Stimulated activated CD4-positive, alpha-beta T cell treated with anti-CD3 and anti-CD28 coated beads, Interleukin-4, amount 100 ng/mL, for 48 hours (primary cell): ENCODE measurements at regions not wholly inside any gene's neighbourhood (a gene's known extent, or its start where the extent isn't known, plus 50 kb on each side); places are given as distances from the start of the nearest gene placed in this dataset.
A peak's percentile ranks its signal among the peaks of the same experiment; 100 is the strongest.
"Not testable (repeated sequence)": the region's sequence is repeated elsewhere in the genome, so short reads cannot be mapped to it uniquely, and the experiment has no call there.

Source experiments
- DNase-seq, 2 donors: peaks; one replicate each; pipeline ENCODE4 v3.0.0-alpha.2; 2020; ENCODE audit warnings: low read depth in 2 of 2

DNA sequence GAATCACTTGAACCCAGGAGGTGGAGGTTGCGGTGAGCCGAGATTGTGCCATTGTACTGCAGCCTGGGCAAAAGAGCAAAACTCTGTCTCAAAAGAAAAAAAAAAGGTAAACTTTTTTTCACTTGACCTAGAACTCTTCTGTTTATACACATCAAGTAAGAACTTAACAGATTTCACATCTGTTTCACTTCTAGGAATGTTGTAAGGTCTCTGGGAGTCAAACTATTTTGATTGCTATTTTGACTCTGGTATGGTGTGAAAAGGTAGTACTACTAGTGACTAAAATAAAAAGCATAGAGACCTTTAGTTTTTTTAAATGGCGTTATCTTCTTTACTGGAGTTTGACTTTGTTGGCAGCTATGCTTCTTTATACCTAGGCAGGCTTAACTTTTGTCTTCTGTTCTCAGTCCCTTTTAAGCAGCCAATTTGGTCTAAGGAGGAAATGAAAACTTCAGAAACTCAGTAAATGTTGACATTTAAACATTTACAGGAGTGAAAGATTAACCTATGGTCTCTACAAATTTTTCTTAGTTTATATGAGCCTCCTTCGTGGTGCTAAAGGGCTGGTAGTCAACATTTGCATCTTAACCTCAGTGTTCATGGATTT is 84.7 kb downstream of the METTL2B start:
- not testable (repeated sequence) for DNase-seq

DNA sequence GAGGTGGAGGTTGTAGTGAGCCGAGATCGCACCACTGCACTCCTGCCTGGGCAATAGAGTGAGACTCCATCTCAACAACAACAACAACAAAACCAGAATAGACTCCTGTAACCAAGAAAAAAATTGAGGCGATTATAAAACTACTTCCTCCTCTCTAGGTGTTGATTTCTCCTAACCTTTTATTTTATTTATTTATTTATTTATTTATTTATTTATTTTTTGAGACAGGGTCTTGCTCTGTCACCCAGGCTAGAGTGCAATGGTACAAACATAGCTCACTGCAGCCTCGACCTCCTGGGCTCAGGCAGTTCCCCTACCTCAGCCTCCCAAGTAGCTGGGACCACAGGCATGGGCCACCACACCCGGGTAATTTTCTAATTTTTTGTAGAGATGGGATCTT is 86.2 kb downstream of the METTL2B start:
- DNase-seq: not testable (repeated sequence)

DNA sequence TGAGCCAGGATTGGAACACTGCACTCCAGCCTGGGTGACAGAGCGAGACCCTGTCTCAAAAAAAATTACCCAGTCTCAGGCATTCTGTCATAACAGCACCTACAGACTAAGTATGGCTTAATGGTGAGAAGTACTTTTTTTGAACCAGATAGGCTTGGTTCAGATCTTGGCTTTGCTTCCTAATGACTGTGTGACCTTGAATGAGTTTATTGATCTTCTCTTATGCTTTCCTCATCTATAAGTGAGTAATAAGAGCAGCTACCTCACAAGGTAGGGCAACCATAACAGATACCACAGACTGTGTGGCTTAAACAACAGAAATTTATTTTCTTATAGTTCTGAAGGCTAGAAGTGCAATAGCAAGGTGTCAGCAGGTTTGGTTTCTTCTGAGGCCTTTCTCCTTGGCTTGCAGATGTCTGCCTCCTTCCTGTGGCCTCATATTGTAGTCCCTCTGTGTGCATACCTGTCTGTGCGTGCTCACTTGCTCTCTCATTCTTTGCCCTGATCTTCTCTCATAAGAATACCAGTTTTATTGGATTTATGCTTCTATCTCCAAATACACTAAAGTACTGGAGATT is 87.7 kb downstream of the METTL2B start:
- DNase-seq: not testable (repeated sequence)

DNA sequence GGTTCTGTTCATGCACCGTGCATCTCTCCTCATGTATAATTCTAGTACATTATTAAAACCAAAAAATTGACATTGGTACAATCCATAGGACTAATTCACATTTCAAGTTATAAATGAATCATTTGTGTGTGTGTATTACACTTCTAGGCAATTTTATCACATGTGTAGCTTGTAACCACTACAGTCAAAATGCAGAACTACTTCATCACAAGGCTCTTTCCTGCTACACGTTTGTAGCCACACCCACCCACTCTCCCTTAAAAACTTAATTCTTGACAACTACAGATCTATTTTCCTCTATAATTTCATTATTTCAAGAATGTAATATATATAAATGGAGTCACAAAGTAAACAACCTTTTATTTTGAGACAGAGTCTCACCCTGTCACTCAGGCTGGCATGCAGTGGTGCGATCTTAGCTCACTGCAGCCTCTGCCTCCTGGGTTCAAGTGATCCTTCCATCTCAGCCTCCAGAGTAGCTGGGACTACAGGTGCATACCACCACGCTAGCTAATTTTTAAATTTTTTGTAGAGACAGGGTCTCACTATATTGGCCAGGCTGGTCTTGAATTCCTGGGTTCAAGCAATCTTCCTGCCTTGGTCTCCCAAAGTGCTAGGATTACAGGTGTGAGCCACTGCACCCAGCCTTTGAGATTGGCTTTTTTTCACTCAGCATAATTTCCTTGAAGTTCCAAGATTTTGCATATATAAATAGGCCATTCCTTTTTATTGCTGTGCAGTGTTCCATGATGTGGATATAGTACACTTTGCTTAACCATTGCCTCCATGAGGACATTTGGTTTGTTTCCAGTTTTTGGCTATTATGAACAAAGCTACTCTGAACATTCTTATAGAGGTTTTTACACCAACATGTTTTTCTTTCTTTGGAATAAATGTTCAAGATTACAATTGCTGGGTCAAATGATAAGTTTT is 88.7 kb downstream of the METTL2B start:
- DNase-seq: not testable (repeated sequence)

DNA sequence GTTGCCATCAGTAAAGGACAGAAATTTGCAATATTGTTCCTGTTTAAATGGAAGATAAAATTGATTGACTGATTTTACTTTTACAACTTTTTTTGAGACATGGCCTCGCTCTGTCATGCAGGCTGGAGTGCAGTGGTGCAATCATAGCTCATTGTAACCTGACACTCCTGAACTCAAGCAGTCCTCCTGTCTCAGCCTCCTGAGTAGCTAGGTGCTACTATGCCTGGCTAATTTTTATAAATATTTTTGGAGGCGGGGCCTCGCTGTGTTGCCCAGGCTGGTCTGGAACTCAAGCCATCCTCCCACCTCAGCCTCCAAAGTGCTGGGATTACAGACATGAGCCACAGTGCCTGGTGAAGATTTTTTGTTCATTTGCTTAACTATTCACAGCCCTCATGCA is 96.8 kb upstream of the GARIN1A start:
- DNase-seq: not testable (repeated sequence)

DNA sequence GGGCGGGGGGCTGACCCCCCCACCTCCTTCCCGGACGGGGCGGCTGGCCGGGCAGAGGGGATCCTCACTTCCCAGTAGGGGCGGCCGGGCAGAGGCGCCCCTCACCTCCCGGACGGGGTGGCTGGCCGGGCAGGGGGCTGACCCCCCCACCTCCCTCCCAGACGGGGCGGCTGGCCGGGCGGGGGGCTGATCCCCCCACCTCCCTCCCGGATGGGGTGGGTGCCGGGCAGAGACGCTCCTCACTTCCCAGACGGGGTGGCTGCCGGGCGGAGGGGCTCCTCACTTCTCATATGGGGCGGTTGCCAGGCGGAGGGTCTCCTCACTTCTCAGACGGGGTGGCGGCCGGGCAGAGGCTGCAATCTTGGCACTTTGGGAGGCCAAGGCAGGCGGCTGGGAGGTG is 95.1 kb upstream of the GARIN1A start:
- DNase-seq: not testable (repeated sequence)

DNA sequence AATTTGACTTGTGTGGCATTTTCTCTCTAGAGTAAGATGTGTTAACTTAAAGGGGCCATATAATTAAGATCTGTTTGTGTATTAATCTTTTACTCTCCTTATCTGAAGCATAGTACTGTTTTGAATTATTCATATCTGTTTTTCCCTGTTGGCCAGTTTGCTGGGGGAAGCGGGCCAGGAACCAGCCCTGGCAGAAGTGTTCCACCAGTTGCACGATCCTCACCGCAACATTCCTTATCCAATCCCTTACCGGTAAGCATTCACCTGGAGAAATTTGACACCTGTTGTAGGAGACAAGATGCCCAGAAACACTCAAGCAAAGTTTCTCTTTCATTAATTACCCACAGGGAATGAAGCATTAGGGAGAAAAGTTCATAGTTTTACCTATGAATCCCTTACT is 92.2 kb upstream of the GARIN1A start:
- DNase-seq: not testable (repeated sequence)

DNA sequence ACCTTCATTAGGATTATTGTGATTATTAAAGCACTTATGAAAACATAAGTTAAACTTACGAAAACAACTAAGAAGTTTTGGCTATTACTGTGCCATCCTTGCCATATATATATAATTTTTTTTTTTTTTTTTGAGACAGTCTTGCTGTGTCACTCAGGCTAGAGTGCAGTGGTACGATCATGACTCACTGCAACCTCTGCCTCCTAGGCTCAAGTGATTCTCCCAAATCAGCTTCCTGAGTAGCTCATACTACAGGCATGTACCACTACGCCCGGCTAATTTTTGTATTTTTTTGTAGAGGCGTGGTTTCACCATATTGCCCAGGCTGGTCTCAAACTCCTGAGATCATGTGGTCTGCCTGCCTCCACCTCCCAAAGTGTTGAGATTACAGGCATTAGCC is 91.0 kb upstream of the GARIN1A start:
- not testable (repeated sequence) for DNase-seq

DNA sequence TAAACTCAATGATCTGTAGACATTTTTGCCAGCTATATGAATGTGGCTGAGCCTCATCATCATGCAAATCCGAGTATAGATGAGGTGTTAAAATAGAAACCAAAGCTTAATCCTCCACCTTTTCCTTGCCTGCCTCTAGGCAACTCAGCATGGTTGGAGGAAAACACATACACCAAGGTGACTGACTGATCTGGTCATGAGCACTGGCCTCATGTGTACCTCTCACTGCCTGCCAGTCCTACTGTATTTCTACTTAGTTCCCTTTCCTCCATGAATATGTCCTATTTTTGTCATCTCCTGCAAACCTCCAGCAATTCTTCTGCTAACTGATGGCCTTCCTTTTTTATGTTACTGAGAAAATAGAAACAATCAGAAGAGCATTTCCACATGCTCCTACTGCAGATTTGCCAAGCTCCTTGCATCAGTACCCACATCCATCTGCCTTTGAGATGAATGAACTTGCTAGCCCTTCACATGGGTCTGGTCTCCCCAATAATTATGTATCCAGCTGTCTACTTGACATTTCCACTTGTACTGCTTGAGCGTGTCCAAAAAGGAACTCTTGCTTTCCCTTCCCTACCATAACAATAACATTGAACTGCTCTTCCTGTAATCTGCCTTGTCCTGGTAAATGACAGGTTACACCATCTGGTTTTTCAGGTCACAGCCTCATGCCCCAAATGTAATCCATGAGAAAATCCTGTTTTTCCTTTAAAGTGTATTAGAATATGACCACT is 90.1 kb upstream of the GARIN1A start:
- DNase-seq: not testable (repeated sequence)

DNA sequence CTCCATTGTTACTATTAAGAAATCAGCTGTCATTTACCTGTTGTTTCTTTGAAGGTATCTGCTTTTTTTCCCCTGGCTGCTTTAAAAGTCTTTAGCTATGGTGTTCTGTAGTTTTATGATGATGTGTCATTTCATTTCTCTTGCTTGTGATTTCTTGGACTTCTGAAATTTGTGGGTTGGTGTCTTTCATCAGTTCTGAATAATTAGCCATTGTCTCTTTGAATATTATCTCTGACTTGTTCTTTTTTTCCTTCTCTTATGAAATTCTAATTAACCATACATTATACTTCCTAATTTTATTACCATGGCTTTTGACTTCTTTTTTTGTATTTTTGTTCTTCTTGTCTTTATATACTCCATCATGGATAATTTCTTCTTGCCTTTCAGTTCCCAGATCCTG is 85.4 kb upstream of the GARIN1A start:
- not testable (repeated sequence) for DNase-seq

DNA sequence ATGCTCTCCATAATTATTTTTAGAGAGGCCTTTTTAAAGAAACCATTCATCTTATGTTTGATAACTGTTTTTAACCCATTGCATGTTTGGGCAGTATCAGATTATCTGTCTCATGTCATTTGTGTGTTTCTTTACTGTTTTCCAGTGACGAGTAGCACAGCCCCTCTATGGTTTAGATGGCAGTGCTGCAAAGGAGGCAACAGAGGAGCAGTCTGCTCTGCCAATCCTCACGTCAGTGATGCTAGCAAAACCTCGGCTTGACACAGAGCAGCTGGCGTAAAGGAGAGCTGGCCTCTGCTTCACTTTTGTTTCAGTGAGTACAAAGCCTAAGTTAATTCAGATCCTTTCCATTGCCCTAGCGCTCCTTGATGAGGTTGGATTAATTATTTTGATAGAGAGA is 80.4 kb upstream of the GARIN1A start:
- DNase-seq: no peak

DNA sequence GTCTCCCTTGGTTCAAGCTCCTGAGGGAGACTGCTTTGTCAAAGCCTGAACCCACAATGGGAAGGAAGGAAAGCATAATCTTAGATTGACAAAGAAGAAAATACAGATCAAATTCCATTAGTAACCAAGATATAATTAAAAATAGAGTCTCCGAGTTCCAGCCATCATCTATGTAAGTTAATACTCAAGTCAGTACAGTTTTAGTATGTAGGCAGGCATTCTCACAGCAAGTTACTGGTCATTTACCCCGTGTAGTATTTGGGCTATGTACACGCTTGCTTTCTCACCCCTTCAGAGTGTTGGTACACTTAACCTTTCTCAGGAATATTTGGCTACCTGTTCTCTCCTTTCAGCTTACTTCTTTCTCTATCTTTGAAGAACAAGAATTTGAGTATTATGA is 79.9 kb upstream of the GARIN1A start:
- DNase-seq: not testable (repeated sequence)

DNA sequence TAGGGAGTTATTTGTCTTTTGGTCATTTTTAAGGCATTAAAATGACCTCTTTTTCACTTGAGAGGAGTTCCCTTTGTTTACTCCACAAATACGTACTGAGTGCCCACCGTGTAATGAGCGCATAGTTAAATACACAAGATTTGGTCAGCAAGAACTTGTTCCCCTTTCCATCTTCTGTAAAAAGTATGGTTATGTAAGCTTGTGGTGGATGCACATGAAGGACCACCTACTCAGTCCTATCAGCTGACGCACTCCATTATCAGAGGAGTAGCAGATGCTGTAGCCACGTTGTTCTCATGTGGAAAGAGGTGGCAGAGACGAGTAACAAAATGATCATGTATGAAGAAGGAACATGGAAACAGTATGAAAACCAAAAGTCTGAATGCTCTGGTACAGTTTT is 78.0 kb upstream of the GARIN1A start:
- DNase-seq: not testable (repeated sequence)

DNA sequence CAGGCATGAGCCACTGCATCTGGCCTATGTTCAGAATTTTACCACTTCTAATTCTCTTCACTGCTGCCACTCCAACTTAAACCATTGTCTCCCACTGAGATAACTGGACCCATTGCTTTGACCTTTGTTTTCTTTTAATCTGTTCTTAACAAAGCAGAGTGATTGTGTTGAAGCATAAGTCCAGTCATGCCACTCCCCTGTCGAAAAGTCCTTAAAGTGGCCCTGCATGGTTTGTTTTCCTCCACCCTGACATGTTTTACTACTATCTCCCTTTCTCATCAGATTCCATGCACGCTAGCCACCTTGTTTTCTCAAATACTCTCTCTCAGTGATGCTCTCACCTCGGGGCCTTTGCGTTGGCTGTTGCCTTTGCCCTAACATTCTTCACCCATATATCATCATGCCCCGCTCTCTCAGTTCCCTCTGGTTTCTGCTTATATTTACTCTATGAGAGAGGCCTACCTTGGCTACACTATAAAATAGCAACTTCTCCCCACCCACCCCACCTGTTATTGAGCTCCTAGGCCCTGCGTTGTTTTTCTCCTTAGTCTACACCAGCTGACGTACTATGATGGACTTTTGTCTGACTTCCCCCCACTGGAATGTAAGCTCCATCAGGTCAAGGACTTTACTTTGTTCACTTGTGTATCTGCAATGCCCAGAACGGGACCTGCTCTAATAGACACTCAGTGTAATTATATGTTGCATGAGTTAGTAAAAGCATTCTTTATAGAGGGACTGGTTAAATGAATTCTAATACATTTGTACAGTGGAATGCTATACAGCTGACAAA is 75.6 kb upstream of the GARIN1A start:
- DNase-seq: not testable (repeated sequence)

DNA sequence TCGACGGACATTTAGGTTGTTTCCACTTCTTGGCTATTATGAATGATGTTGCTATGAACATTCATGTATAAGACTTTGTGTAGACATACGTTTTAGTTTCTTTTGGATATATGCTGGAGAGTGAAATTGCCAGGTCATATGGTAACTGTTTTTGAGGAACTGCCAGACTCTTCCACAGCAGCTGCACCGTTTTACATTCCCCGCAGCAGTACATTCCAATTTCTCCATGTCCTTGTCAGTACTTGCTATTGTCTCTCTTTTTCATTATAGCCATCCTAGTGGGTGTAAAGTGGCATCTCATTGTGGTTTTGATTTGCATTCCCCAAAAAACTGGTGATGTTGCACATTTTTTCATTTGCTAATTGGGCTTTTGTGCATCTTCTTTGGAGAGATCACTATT is 73.1 kb upstream of the GARIN1A start:
- not testable (repeated sequence) for DNase-seq

DNA sequence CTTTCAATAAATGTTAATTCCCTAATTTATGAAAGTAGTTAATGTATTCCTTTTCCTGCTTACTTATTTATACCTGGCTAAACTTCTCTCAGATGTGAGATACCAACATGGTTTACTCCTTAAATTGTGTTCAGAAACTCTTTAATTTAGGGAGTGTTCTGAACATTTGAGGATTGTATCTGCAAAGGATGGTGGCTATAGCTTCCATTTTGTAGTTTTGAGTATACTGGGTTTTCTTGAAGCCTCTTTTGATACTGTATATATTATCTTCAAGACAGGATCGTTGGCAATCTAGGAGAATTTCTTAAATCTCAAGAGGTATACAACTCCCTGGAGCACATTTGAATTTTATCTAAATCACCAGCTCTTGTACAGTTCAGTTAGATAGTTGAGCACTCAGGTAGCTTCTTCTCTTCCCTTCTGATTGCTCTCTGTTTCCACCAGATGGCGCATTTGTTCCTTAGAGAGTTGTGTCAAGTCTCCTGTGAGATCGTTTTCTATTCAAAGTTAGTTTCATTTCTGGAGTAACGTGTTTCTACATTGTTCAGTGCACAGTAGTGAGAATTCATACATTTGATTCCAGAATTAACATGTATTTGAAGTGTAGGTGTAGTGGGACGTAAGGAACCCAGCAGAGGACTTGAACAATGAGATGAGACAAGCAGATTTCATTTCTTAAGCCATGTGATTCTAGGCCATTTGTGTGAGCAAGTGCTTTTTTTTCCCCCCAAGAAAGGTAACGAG is 63.2 kb upstream of the GARIN1A start:
- DNase-seq: peak in 1 of 2 donors; percentile 1

DNA sequence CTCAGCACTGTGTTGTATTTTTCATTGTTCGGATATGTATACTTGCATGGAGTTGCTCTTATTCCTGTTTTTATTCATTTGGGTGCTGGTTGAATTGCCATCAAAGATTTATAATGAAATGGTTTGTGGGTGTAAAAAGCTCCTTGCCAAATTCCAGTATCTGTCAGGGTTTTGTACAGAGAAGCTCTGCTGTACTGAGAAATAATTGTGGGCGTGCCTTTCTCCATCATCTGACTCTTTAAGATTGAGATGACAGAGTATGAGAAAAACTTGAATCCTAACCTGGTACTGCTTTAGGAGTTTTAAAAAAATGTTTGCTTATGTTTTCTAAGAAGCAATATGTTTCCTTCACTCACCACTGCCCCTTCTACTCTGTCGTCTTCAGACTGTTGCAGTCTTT is 58.7 kb upstream of the GARIN1A start:
- DNase-seq: not testable (repeated sequence)

DNA sequence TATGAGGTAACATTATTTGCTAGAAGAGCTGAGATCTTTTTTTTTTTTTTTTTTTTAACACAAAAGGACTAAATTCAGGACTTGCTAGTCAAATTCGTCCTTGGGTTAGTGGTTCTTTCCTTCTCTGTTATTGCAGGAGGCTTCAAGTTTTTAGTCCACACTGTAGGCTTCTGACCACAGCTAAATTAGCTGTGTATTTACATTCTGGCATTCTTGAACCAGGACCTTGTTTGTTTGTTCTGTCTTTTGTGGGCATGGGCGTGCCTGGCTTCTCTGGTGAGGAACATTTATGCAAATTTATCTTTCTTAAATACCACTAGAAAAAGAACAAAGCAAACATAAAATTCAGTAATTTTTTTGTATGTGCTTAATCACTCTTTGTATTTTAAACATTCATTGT is 57.3 kb upstream of the GARIN1A start:
- DNase-seq: not testable (repeated sequence)

DNA sequence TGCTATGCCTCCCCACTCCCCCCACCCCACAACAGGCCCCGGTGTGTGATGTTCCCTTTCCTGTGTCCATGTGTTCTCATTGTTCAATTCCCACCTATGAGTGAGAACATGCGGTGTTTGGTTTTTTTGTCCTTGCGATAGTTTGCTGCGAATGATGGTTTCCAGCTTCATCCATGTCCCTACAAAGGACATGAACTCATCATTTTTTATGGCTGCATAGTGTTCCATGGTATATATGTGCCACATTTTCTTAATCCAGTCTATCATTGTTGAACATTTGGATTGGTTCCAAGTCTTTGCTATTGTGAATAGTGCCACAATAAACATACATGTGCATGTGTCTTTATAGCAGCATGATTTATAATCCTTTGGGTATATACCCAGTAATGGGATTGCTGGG is 55.3 kb upstream of the GARIN1A start:
- not testable (repeated sequence) for DNase-seq
